ENCODE measurements at regions not wholly inside any gene's neighbourhood (a gene's known extent, or its start where the extent isn't known, plus 50 kb on each side); places are given as distances from the start of the nearest gene placed in this dataset.

DNA sequence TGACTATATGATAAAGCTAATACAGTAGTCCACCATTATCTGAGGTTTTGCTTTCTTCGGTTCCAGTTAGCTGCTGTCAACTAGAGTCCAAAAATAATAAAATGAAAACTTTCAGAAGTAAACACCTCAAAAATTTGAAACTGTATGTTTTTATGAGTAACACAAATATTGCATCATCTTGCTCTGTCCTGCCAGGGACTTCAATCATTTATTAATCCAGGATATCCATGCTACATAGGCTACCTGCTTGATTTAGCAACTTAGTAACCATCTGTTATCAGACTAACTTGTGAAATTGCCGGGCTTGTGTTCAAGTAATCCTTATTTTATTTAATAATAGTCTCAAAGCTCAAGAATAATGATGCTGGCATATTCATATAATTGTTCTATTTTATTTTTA, 1537.8 kb upstream of the PABPC4L start:
- Histone ChIP-seq H3K27me3 (ENCODE audit: control insufficient read depth, insufficient read depth, low read length) (no peaks in the 10 kb centered on the region), H3K27ac (ENCODE audit: low read length) (no peak overlapping the region), H3K36me3 (ENCODE audit: control insufficient read depth, insufficient read depth, low read length) (no peaks in the 10 kb centered on the region), H3K4me3 (ENCODE audit: low read length) (no peak overlapping the region), H3K4me1 (ENCODE audit: control insufficient read depth, insufficient read depth, low read length) (no peaks in the 10 kb centered on the region), H3K9me3 (ENCODE audit: control insufficient read depth, insufficient read depth, low read length) (no peaks in the 10 kb centered on the region)
- ATAC-seq (no peak), DNase-seq (no peak)
- H3K27ac Mint-ChIP-seq, result no peak overlapping the region
- intact Hi-C loops (cut with micrococcal nuclease), result no loop called here
- H3K9me3 Mint-ChIP-seq, result peaks cover 5 to 7% of the 10 kb centered on the region in 2 donors
- H3K4me1 Mint-ChIP-seq, result no peaks in the 10 kb centered on the region
- H3K27me3 Mint-ChIP-seq (ENCODE audit: low read depth in 2 of 2), result no peaks in the 10 kb centered on the region
- no peak overlapping the region for H3K4me3 Mint-ChIP-seq
- WGBS (ENCODE audit: insufficient coverage), result 89% methylated on average over 1 of the region's 2 CpGs
- TF ChIP-seq, protein P1, sequence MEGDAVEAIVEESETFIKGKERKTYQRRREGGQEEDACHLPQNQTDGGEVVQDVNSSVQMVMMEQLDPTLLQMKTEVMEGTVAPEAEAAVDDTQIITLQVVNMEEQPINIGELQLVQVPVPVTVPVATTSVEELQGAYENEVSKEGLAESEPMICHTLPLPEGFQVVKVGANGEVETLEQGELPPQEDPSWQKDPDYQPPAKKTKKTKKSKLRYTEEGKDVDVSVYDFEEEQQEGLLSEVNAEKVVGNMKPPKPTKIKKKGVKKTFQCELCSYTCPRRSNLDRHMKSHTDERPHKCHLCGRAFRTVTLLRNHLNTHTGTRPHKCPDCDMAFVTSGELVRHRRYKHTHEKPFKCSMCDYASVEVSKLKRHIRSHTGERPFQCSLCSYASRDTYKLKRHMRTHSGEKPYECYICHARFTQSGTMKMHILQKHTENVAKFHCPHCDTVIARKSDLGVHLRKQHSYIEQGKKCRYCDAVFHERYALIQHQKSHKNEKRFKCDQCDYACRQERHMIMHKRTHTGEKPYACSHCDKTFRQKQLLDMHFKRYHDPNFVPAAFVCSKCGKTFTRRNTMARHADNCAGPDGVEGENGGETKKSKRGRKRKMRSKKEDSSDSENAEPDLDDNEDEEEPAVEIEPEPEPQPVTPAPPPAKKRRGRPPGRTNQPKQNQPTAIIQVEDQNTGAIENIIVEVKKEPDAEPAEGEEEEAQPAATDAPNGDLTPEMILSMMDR (IDR thresholded peaks at IDR 0.05), result no peak
- H3K36me3 Mint-ChIP-seq, result no peaks in the 10 kb centered on the region

- ATAC-seq, result no peak
Observed at GRCh38 chr4:135735512-135735911, 1533.9 kb upstream of the PABPC4L start.

DNA sequence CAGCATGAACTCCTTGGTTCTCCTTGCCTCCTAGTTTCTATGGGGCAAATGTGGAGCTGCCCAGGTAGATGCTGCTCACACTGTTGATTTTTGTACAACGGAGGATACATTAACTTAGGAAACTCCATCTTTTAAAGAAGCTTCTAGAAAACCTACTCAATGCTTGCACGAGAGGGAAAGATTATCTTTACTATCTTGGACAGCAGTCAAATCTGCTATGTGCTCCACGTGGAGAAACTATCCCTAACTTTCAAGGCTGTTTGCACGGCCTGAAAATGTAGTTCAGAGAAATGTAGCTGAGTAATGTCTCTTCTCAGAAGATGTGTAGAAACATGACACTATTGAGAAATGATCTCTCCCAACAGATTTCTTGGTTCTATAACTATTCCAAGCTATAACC, 1530.9 kb upstream of the PABPC4L start:
- ATAC-seq (no peak), DNase-seq (no peak)
- H3K27me3 ChIP-seq (ENCODE audit: control insufficient read depth, insufficient read depth, low read length), result no peaks in the 10 kb centered on the region
- no peak overlapping the region for H3K27ac ChIP-seq (ENCODE audit: low read length)
- no peak overlapping the region for H3K4me3 ChIP-seq (ENCODE audit: low read length)
- 77% methylated on average over 4 of the region's 4 CpGs for WGBS (ENCODE audit: insufficient coverage)
- TF ChIP-seq, protein P1 (IDR thresholded peaks at IDR 0.05), result no peak
- no peaks in the 10 kb centered on the region for H3K36me3 Mint-ChIP-seq
- intact Hi-C loops (cut with micrococcal nuclease), result no loop called here
- H3K4me3 Mint-ChIP-seq, result no peak overlapping the region
- peaks cover 5 to 7% of the 10 kb centered on the region in 2 donors for H3K9me3 Mint-ChIP-seq
- no peaks in the 10 kb centered on the region for H3K36me3 ChIP-seq (ENCODE audit: control insufficient read depth, insufficient read depth, low read length)
- H3K4me1 ChIP-seq (ENCODE audit: control insufficient read depth, insufficient read depth, low read length), result no peaks in the 10 kb centered on the region
- no peaks in the 10 kb centered on the region for H3K27me3 Mint-ChIP-seq (ENCODE audit: low read depth in 2 of 2)
- H3K27ac Mint-ChIP-seq, result no peak overlapping the region
- no peaks in the 10 kb centered on the region for H3K4me1 Mint-ChIP-seq
- no peaks in the 10 kb centered on the region for H3K9me3 ChIP-seq (ENCODE audit: control insufficient read depth, insufficient read depth, low read length)

More at GRCh38 chr4:135735512-135735911, 1533.9 kb upstream of the PABPC4L start:
- H3K27me3 ChIP-seq (ENCODE audit: control insufficient read depth, insufficient read depth, low read length), result no peaks in the 10 kb centered on the region
- H3K4me3 Mint-ChIP-seq, result no peak overlapping the region
- H3K36me3 ChIP-seq (ENCODE audit: control insufficient read depth, insufficient read depth, low read length), result no peaks in the 10 kb centered on the region
- H3K9me3 Mint-ChIP-seq, result peaks cover 7% of the 10 kb centered on the region in 2 donors
- no peak for DNase-seq
- H3K9me3 ChIP-seq (ENCODE audit: control insufficient read depth, insufficient read depth, low read length), result no peaks in the 10 kb centered on the region
- no peaks in the 10 kb centered on the region for H3K36me3 Mint-ChIP-seq
- H3K27me3 Mint-ChIP-seq (ENCODE audit: low read depth in 2 of 2), result no peaks in the 10 kb centered on the region
- TF ChIP-seq, protein P1 (IDR thresholded peaks at IDR 0.05), result no peak
- H3K4me1 ChIP-seq (ENCODE audit: control insufficient read depth, insufficient read depth, low read length), result no peaks in the 10 kb centered on the region
- intact Hi-C loops (cut with micrococcal nuclease), result no loop called here
- H3K27ac Mint-ChIP-seq, result no peak overlapping the region
- no peaks in the 10 kb centered on the region for H3K4me1 Mint-ChIP-seq
- no peak overlapping the region for H3K4me3 ChIP-seq (ENCODE audit: low read length)
- H3K27ac ChIP-seq (ENCODE audit: low read length), result no peak overlapping the region

GRCh38 chr4:135731682-135732081, 1530.1 kb upstream of the PABPC4L start:
- no peaks in the 10 kb centered on the region for H3K4me1 ChIP-seq (ENCODE audit: control insufficient read depth, insufficient read depth, low read length)
- no peak overlapping the region for H3K27ac ChIP-seq (ENCODE audit: low read length)
- no peaks in the 10 kb centered on the region for H3K9me3 ChIP-seq (ENCODE audit: control insufficient read depth, insufficient read depth, low read length)
- DNase-seq (no peak), ATAC-seq (no peak)
- no CpG with 5 or more reads among the region's 2 CpGs for WGBS (ENCODE audit: insufficient coverage)
- H3K27me3 ChIP-seq (ENCODE audit: control insufficient read depth, insufficient read depth, low read length), result no peaks in the 10 kb centered on the region
- Mint-ChIP-seq H3K27me3 (ENCODE audit: low read depth in 2 of 2) (no peaks in the 10 kb centered on the region), H3K9me3 (peaks cover 8 to 10% of the 10 kb centered on the region in 2 donors), H3K4me3 (no peak overlapping the region), H3K4me1 (no peaks in the 10 kb centered on the region), H3K36me3 (no peaks in the 10 kb centered on the region), H3K27ac (no peak overlapping the region)
- no peak overlapping the region for H3K4me3 ChIP-seq (ENCODE audit: low read length)
- no peaks in the 10 kb centered on the region for H3K36me3 ChIP-seq (ENCODE audit: control insufficient read depth, insufficient read depth, low read length)
- intact Hi-C loops (cut with micrococcal nuclease), result no loop called here
- TF ChIP-seq, protein P1 (IDR thresholded peaks at IDR 0.05), result no peak

Data from natural killer cell (primary cell).